ENCODE measurements at regions not wholly inside any gene's neighbourhood (a gene's known extent, or its start where the extent isn't known, plus 50 kb on each side); places are given as distances from the start of the nearest gene placed in this dataset.

- WGBS, 2 donors, result 86 to 87% methylated on average over 6 of the region's 6 CpGs
Measured at GRCh38 chr2:19426941-19427340, 68.5 kb upstream of the OSR1 start.

GRCh38 chr2:19426144-19426543 lies 67.7 kb upstream of the OSR1 start:
- 77% methylated on average over 5 of the region's 5 CpGs for WGBS, 2 donors
- no peak for DNase-seq
- H3K27me3 ChIP-seq, result no peaks in the 10 kb centered on the region
- no peak overlapping the region for H3K27ac ChIP-seq
- H3K4me1 ChIP-seq, result no peaks in the 10 kb centered on the region
- intact Hi-C loops (cut with DNase I), result no loop called here
- H3K9me3 ChIP-seq, result no peaks in the 10 kb centered on the region
- no peak overlapping the region for H3K4me3 ChIP-seq (replicated peaks in 1 of 3)
- TF ChIP-seq CTCF (IDR thresholded peaks at IDR 0.05) (no peak), POLR2A (IDR thresholded peaks at IDR 0.05) (no peak)
- H3K36me3 ChIP-seq, result no peaks in the 10 kb centered on the region

More at GRCh38 chr2:19426941-19427340, 68.5 kb upstream of the OSR1 start:
- TF ChIP-seq CTCF (IDR thresholded peaks at IDR 0.05) (no peak), POLR2A (IDR thresholded peaks at IDR 0.05) (no peak)
- no peaks in the 10 kb centered on the region for H3K9me3 ChIP-seq
- DNase-seq, result no peak
- H3K36me3 ChIP-seq, result no peaks in the 10 kb centered on the region
- H3K27ac ChIP-seq, result no peak overlapping the region
- no peaks in the 10 kb centered on the region for H3K4me1 ChIP-seq
- no peaks in the 10 kb centered on the region for H3K27me3 ChIP-seq
- intact Hi-C loops (cut with DNase I), result no loop called here
- H3K4me3 ChIP-seq (replicated peaks in 1 of 3), result no peak overlapping the region

DNA sequence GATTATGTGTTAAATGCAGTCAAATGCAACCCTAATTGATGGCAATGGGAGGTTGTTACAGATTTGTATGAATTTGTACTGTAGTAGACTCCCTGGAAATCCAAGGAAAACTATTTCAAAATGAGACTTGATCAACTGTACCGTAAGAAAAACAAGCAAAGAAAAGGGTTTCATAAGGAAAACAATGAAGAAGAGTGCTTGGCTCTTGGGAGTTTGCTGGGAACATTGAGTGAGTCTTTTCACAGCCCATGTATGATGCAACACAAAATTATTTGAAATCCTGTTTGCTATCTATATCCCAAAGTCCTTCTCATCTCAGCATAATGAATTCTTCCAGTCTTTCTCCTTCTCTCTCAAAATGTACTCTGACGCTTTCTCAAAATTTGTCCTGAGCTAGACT lies 67.0 kb upstream of the OSR1 start:
- intact Hi-C loops (cut with DNase I), result no loop called here

GRCh38 chr2:19419211-19419880 lies 60.9 kb upstream of the OSR1 start:
- intact Hi-C loops (cut with DNase I), result no loop called here
- Histone ChIP-seq H3K9me3 (no peaks in the 10 kb centered on the region), H3K4me3 (replicated peaks in 1 of 3) (no peak overlapping the region), H3K27ac (no peak overlapping the region), H3K4me1 (no peaks in the 10 kb centered on the region), H3K27me3 (no peaks in the 10 kb centered on the region), H3K36me3 (no peaks in the 10 kb centered on the region)
- 67 to 81% methylated on average over 3 of the region's 3 CpGs for WGBS, 2 donors
- no peak for TF ChIP-seq CTCF (IDR thresholded peaks at IDR 0.05)
- TF ChIP-seq POLR2A (IDR thresholded peaks at IDR 0.05), result no peak
- DNase-seq, result no peak

More for the DNA sequence above, 67.0 kb upstream of the OSR1 start:
- no peaks in the 10 kb centered on the region for H3K9me3 ChIP-seq
- DNase-seq, result no peak
- H3K36me3 ChIP-seq, result no peaks in the 10 kb centered on the region
- H3K27me3 ChIP-seq, result no peaks in the 10 kb centered on the region
- H3K4me3 ChIP-seq (replicated peaks in 1 of 3), result no peak overlapping the region
- WGBS, 2 donors, result 59 to 61% methylated on average over 2 of the region's 2 CpGs
- TF ChIP-seq CTCF (IDR thresholded peaks at IDR 0.05) (no peak), POLR2A (IDR thresholded peaks at IDR 0.05) (no peak)
- no peak overlapping the region for H3K27ac ChIP-seq
- H3K4me1 ChIP-seq, result no peaks in the 10 kb centered on the region

GRCh38 chr2:19416784-19417684 lies 58.6 kb upstream of the OSR1 start:
- H3K27ac ChIP-seq, result no peak overlapping the region
- H3K4me3 ChIP-seq (replicated peaks in 1 of 3), result no peak overlapping the region
- TF ChIP-seq POLR2A (IDR thresholded peaks at IDR 0.05) (no peak), CTCF (IDR thresholded peaks at IDR 0.05) (no peak)
- DNase-seq, result no peak
- H3K27me3 ChIP-seq, result no peaks in the 10 kb centered on the region
- no peaks in the 10 kb centered on the region for H3K4me1 ChIP-seq
- H3K36me3 ChIP-seq, result no peaks in the 10 kb centered on the region
- intact Hi-C loops (cut with DNase I), result no loop called here
- 45 to 55% methylated on average over 3 of the region's 3 CpGs for WGBS, 2 donors
- no peaks in the 10 kb centered on the region for H3K9me3 ChIP-seq
